WI38 (cell line): ENCODE measurements at regions not wholly inside any gene's neighbourhood (a gene's known extent, or its start where the extent isn't known, plus 50 kb on each side); places are given as distances from the start of the nearest gene placed in this dataset.

Source experiments
- H3K4me3 ChIP-seq: 2 replicates; pipeline ENCODE4 v1.5.1; 2011; ENCODE audit warnings: low read depth, mild to moderate bottlenecking, control low read depth, low read length
- TF ChIP-seq, protein P1 (sequence below): IDR thresholded peaks from 2 replicates; pipeline ENCODE4 v1.5.1; 2012; ENCODE audit warnings: low read depth, mild to moderate bottlenecking, control low read depth, low read length

DNA sequence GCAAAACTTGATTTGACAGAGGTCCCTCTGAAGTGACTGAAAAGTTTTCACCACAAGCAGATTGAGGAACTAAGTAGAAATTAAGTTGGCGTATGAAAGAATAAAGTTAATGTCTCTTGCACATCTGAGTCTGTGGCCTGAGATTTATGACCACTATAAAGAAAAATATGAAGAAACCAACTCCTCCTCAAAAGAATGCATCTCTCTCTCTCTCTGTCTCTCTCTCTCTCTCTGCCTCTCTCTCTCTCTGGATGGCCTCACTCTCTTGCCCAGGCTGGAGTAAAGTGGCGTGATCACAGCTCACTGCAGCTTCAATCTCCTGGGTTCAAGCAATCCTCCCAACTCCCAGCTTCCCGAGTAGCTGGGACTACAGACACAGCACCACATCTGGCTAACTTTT lies 55.2 kb downstream of the RPL22L1 start:
- TF ChIP-seq, protein P1, sequence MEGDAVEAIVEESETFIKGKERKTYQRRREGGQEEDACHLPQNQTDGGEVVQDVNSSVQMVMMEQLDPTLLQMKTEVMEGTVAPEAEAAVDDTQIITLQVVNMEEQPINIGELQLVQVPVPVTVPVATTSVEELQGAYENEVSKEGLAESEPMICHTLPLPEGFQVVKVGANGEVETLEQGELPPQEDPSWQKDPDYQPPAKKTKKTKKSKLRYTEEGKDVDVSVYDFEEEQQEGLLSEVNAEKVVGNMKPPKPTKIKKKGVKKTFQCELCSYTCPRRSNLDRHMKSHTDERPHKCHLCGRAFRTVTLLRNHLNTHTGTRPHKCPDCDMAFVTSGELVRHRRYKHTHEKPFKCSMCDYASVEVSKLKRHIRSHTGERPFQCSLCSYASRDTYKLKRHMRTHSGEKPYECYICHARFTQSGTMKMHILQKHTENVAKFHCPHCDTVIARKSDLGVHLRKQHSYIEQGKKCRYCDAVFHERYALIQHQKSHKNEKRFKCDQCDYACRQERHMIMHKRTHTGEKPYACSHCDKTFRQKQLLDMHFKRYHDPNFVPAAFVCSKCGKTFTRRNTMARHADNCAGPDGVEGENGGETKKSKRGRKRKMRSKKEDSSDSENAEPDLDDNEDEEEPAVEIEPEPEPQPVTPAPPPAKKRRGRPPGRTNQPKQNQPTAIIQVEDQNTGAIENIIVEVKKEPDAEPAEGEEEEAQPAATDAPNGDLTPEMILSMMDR: no peak
- H3K4me3 ChIP-seq: no peak overlapping the region

DNA sequence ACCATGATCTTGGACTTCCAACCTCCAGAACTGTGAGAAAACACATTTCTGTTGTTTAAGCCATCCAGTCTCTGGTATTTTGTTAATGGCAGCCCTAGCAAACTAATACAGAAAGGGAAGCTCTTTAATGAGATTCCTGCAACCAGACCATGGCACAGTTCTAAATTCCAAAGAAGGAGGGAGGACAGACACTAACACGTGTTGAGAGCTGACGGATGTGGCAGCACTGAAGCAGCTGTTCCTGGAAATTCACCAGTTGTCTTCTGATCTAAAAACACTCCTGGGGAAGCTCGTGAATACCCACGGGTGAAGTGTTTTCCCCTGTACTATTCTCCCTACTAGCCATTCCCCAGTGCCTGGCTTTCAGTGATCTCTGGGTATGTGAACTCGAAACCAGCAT lies 56.7 kb downstream of the RPL22L1 start:
- TF ChIP-seq, protein P1: no peak
- H3K4me3 ChIP-seq: no peak overlapping the region

DNA sequence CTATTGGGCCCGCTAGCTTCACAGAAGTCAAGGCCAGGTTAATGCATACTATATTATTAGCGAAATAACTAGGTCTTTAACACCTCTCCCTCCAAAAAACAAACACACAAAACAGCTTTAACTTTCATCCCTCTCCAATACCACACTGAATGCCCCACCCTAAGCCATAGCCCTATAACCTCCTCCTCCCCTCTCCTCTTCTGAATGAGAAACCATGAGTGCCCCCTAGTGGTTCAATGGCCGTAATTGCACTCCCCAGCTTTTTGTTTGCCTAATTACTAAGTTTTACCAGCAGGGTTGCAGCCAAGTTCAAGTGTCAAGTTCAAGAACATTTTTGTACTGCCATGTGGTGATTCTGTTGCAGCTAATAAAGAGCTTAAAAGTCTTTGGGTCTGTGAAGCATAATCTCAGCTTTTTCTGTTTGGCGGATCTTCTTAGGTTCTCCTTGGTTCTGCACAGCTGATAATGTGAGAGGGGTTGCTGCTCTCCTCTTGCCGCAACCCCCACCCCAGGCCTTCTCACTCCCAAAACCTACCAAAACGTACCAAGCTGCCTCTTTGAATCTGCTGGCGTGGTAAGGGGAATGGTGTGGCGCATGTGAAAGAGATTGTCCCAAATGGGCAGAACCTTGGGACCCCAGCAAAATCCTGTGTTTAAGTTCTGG lies 57.9 kb downstream of the RPL22L1 start:
- H3K4me3 ChIP-seq: no peak overlapping the region
- TF ChIP-seq, protein P1: peak; percentile 80

DNA sequence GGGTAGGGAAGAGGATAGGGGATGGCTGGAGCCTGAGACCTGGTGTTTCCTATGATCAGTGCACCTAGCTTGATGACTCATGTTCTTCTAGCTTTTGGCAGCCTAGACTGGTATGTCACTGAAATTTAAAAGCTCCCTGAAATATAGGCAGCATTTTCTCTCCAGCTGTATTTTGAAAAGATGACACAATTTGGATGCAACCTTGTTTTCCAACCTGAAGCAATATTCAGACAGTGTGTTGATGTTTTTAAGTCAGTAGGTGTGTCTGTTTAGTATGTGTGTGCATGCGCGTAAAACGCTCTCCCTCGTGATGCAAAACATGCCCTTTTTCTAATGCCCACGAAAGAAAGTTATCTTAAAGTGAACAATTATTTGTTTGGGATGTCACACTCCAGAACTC lies 58.5 kb downstream of the RPL22L1 start:
- TF ChIP-seq, protein P1: no peak
- no peak overlapping the region for H3K4me3 ChIP-seq

DNA sequence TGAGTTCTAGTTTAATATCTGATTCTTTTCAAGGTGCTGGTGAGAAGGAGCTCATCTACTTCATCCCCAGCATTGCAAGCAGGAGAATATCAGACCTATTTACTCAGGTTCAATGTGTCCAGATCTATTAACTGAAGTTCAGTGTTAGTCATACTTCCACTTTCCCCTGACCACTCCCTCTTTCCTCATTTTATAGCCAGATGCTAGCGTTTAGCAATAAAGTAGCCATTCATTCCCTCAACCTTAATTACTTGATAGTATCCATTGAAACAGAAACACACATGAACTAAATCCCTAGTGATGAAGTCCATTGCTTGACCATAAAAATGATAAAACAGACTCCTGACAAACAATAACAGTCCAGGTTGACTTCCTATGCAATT lies 60.0 kb downstream of the RPL22L1 start:
- H3K4me3 ChIP-seq: no peak overlapping the region
- TF ChIP-seq, protein P1: no peak

DNA sequence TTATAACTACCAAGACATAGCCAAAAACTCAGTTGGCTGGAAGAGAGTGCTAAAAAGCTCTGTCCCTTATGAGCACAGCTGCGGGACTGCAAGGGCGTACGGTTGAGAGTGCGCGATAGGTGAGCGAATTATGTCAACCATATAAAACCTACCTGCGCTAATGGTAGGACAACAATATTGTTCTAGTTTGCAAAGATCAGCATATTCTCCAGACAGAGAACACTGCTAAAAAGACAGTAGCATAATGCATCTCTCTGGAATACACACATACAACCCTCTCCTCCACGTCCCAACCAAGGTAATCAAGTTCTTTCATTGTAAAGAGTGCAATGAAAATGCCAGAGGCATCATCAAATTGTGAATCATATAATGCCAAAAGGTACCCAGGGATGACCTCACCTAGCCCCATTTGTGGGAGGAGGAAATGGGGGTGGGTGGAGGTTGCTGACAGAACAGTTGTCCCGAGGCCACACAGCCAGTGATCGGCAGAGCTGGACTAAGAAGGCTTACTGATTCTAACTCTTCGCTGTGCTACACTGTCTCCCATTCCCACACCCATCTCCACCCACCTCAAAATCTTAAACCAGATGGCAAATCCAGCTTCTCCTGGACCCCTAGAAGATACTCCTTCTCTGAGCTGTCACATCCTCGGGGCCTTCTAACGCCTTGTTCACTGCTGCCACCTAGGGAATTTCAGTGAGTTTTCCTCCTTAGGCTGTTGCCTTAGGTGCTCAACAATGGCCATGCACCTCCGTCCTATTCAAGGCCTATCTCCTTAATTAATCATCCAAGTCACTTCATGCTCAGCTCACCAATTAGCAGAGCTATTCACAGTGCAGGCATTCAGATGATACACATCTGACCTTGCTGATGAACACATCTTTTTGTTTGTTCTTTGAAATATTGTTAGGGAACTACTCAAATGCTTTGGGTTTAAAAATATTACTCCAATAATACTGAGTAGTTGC lies 60.7 kb downstream of the RPL22L1 start:
- TF ChIP-seq, protein P1: peak; percentile 60

DNA sequence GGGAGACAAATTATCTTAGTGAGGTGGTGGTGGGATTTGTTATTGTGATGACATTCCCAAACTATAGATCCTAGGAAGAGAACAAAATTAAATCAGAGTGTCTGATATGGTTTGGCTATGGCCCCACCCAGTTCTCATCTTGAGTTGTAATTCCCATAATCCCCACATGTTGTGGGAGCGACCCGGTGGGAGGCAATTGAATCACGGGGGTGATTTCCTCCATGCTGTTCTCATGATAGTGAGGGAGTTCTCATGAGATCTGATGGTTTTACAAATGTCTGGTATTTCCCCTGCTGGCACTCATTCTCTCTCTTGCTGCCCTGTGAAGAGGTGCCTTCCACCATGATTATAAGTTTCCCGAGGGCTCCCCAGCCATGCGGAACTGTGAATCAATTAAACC lies 62.0 kb downstream of the RPL22L1 start:
- TF ChIP-seq, protein P1: no peak

More for the DNA sequence above, 60.7 kb downstream of the RPL22L1 start:
- H3K4me3 ChIP-seq: no peak overlapping the region

More for the DNA sequence above, 62.0 kb downstream of the RPL22L1 start:
- H3K4me3 ChIP-seq: no peak overlapping the region
